HCT116 (cell line): ENCODE measurements at regions not wholly inside any gene's neighbourhood (a gene's known extent, or its start where the extent isn't known, plus 50 kb on each side); places are given as distances from the start of the nearest gene placed in this dataset.

Source experiments
- ATAC-seq: fragments of 200-7000 bp; cut with Tn5 transposase; 2 replicates; pipeline ENCODE4 v1.9.1; 2020; ENCODE audit warnings: mild to moderate bottlenecking, moderate library complexity
- BruUV-seq: library from RNA; stranded (reverse); fragments of 400-500 nt; replicated peaks from 2 replicates; lab custom pipeline; 2021; lab: Mats Ljungman, UMichigan
- CTCF ChIA-PET: fragments of 300-600 bp; sonication (Branson Sonifier 250); formaldehyde crosslinking; loops from one replicate; lab custom pipeline; 2021; ENCODE audit warnings: antibody characterized with exemption; lab: Charles Lee
- POLR2A ChIA-PET: fragments of 300-600, 350-600 bp; sonication (Branson Sonifier 250); formaldehyde crosslinking; loops from one replicate; lab custom pipeline; 2021; ENCODE audit warnings: antibody characterized with exemption; lab: Charles Lee
- RAD21 ChIA-PET, 2 experiments: fragments of 300-600 bp; sonication (Branson Sonifier 250); formaldehyde crosslinking; loops; one replicate each; lab custom pipeline; 2023; ENCODE audit warnings: low total read pairs in 2 of 2; ENCODE audit not compliant: uncharacterized antibody in 2 of 2, unreplicated experiment in 2 of 2, low non-redundant PET in 1 of 2; lab: Charles Lee
- DNase-seq: peaks from one replicate; pipeline ENCODE4 v3.0.0-alpha.2; 2010; ENCODE audit warnings: low read depth, low spot score
- H2AFZ ChIP-seq: fragments of 200-600 bp; shearing (Covaris generic), sonication (generic); 2 replicates; pipeline ENCODE4 v1.6.1; 2017; ENCODE audit warnings: low read depth, mixed run types, mixed read lengths, antibody characterized with exemption, low read length; ENCODE audit not compliant: poor library complexity, severe bottlenecking
- H3K27ac ChIP-seq: 2 replicates; pipeline ENCODE4 v1.5.1; 2012; ENCODE audit warnings: low read depth, low read length
- H3K27me3 ChIP-seq: fragments of 200-600 bp; sonication (generic); 2 replicates; pipeline ENCODE4 v1.6.1; 2016; ENCODE audit warnings: mixed run types, low read length, mixed read lengths; ENCODE audit not compliant: insufficient read depth
- H3K36me3 ChIP-seq, 2 experiments: fragments of 200-500 bp in 1 of 2; fragments of 200-600 bp in 1 of 2; sonication (Bioruptor generic) in 1 of 2; sonication (generic) in 1 of 2; 2 replicates each; pipeline versions ENCODE4 v1.5.1 to v1.6.1; 2014 to 2016; ENCODE audit warnings: low read length in 2 of 2, inconsistent platforms in 1 of 2, mixed read lengths in 1 of 2, mixed run types in 1 of 2; ENCODE audit not compliant: insufficient read depth in 2 of 2, control insufficient read depth in 1 of 2
- H3K4me1 ChIP-seq, 2 experiments: fragments of 200-600 bp in 1 of 2; sonication (generic) in 1 of 2; 2 replicates each; pipeline versions ENCODE4 v1.5.1 to v1.6.1; 2012 to 2017; ENCODE audit warnings: low read length in 2 of 2, inconsistent platforms in 1 of 2, mild to moderate bottlenecking in 1 of 2, mixed read lengths in 1 of 2, mixed run types in 1 of 2, moderate library complexity in 1 of 2; ENCODE audit not compliant: insufficient read depth in 2 of 2, control insufficient read depth in 1 of 2
- H3K4me2 ChIP-seq: fragments of 200-600 bp; sonication (generic); 2 replicates; pipeline ENCODE4 v1.6.1; 2017; ENCODE audit warnings: mixed run types, low read length, mixed read lengths
- H3K4me3 ChIP-seq, 2 experiments: fragments of 200-600 bp in 1 of 2; sonication (generic) in 1 of 2; replicated peaks in 1 of 2; 2 replicates each; pipeline ENCODE4 v1.5.1; 2011 to 2016; ENCODE audit warnings: low read length in 2 of 2, control low read depth in 1 of 2, low read depth in 1 of 2, mild to moderate bottlenecking in 1 of 2, mixed read lengths in 1 of 2, mixed run types in 1 of 2
- H3K79me2 ChIP-seq: fragments of 200-600 bp; sonication (generic); 2 replicates; pipeline ENCODE4 v1.6.1; 2017; ENCODE audit warnings: mild to moderate bottlenecking, mixed run types, low read length, moderate library complexity, mixed read lengths; ENCODE audit not compliant: insufficient read depth
- H3K9ac ChIP-seq: fragments of 200-600 bp; sonication (generic); 2 replicates; pipeline ENCODE4 v1.6.1; 2016; ENCODE audit warnings: low read length, mixed read lengths
- H3K9me2 ChIP-seq: fragments of 200-600 bp; sonication (generic), shearing (Covaris generic); 2 replicates; pipeline ENCODE4 v1.6.1; 2017; ENCODE audit warnings: mixed run types, mild to moderate bottlenecking, moderate library complexity; ENCODE audit not compliant: insufficient read depth
- H3K9me3 ChIP-seq, 2 experiments: fragments of 200-500 bp in 1 of 2; fragments of 200-600 bp in 1 of 2; sonication (Bioruptor generic) in 1 of 2; sonication (generic) in 1 of 2; 2 replicates each; pipeline ENCODE4 v1.6.1; 2014 to 2017; ENCODE audit warnings: low read length in 2 of 2, mixed read lengths in 2 of 2, inconsistent platforms in 1 of 2, low read depth in 1 of 2, mild to moderate bottlenecking in 1 of 2, mixed run types in 1 of 2, moderate library complexity in 1 of 2; ENCODE audit not compliant: control insufficient read depth in 1 of 2, insufficient read depth in 1 of 2
- H4K20me1 ChIP-seq: fragments of 200-600 bp; sonication (generic), shearing (Covaris generic); 2 replicates; pipeline ENCODE4 v1.6.1; 2017; ENCODE audit warnings: mixed run types, mild to moderate bottlenecking, moderate library complexity; ENCODE audit not compliant: insufficient read depth
- CBX3 ChIP-seq: IDR thresholded peaks from 2 replicates; pipeline ENCODE4 v1.6.1; 2012; ENCODE audit warnings: low read depth
- CEBPB ChIP-seq: IDR thresholded peaks from 2 replicates; pipeline ENCODE4 v1.6.1; 2012; ENCODE audit warnings: low read depth
- EGR1 ChIP-seq: IDR thresholded peaks from 2 replicates; pipeline ENCODE4 v1.6.1; 2012; ENCODE audit warnings: low read depth
- ELF1 ChIP-seq: IDR thresholded peaks from 2 replicates; pipeline ENCODE4 v1.6.1; 2012; ENCODE audit warnings: low read depth, borderline replicate concordance
- EZH2 ChIP-seq: fragments of 200-600 bp; sonication (generic); IDR thresholded peaks from 2 replicates; pipeline ENCODE4 v1.6.1; 2017; ENCODE audit warnings: antibody characterized with exemption, mixed run types
- EZH2phosphoT487 ChIP-seq: fragments of 200-600 bp; IDR thresholded peaks from 2 replicates; pipeline ENCODE4 v1.6.1; 2018; ENCODE audit warnings: antibody characterized with exemption, borderline replicate concordance
- FOSL1 ChIP-seq: IDR thresholded peaks from 2 replicates; pipeline ENCODE4 v1.6.1; 2012; ENCODE audit warnings: low read depth
- POLR2A ChIP-seq: IDR thresholded peaks from 2 replicates; pipeline ENCODE4 v1.7.0; 2011; ENCODE audit warnings: borderline replicate concordance; ENCODE audit not compliant: insufficient read depth, insufficient read length; ENCODE audit errors: extremely low read depth
- RAD21 ChIP-seq: IDR thresholded peaks from 2 replicates; pipeline ENCODE4 v1.6.1; 2012; ENCODE audit warnings: low read depth, mild to moderate bottlenecking
- SIN3A ChIP-seq: IDR thresholded peaks from 2 replicates; pipeline ENCODE4 v1.6.1; 2012; ENCODE audit warnings: low read depth
- YY1 ChIP-seq: IDR thresholded peaks from 2 replicates; pipeline ENCODE4 v1.6.1; 2011; ENCODE audit warnings: low read length, low read depth, moderate library complexity, mild to moderate bottlenecking; ENCODE audit not compliant: insufficient replicate concordance; ENCODE audit errors: extremely low read depth
- ZNF274 ChIP-seq: fragments of 200-500 bp; sonication (Bioruptor generic); IDR thresholded peaks from 2 replicates; pipeline ENCODE4 v1.6.1; 2014; ENCODE audit warnings: mild to moderate bottlenecking, low read depth, low read length, inconsistent platforms
- intact Hi-C: fragments of 100-400 bp; cut with micrococcal nuclease; formaldehyde crosslinking; loops from 2 replicates; pipeline ENCODE4 v1.10.0; 2022
- TF ChIP-seq, protein P1 (sequence below): IDR thresholded peaks from 2 replicates; pipeline ENCODE4 v1.6.1; 2012
- TF ChIP-seq, protein P2 (sequence below): IDR thresholded peaks from 2 replicates; pipeline ENCODE4 v1.6.1; 2012; ENCODE audit warnings: low read depth

DNA sequence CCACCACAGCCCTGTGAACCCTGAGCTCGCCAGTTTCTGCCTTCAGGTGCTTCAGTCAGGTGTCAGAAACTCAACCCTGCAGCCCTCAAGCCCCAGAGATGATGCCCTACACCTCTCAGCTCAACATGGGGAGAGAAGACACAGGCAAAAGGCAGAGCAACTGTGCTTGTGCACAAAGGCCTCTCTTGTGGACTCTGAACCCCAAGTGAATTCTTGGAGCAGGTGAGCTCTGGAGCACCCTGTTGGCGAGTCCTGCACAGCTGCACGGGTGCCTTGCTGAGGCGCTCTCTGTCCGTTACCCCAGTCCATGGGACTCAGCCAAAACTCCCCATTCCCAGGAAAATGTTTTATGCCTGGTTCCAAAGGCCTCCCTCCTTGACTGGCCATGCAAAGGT is 197.0 kb downstream of the KLF13 start:
- CTCF ChIA-PET = no interaction called here
- no peak for TF ChIP-seq EGR1
- no peak for TF ChIP-seq YY1
- no peak for TF ChIP-seq SIN3A
- TF ChIP-seq EZH2phosphoT487 = no peak
- no peak for TF ChIP-seq EZH2
- no peak for TF ChIP-seq RAD21
- TF ChIP-seq ZNF274 = no peak
- TF ChIP-seq FOSL1 = no peak
- no peak for TF ChIP-seq CBX3
- TF ChIP-seq, protein P1, sequence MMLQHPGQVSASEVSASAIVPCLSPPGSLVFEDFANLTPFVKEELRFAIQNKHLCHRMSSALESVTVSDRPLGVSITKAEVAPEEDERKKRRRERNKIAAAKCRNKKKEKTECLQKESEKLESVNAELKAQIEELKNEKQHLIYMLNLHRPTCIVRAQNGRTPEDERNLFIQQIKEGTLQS = no peak
- TF ChIP-seq, protein P2, sequence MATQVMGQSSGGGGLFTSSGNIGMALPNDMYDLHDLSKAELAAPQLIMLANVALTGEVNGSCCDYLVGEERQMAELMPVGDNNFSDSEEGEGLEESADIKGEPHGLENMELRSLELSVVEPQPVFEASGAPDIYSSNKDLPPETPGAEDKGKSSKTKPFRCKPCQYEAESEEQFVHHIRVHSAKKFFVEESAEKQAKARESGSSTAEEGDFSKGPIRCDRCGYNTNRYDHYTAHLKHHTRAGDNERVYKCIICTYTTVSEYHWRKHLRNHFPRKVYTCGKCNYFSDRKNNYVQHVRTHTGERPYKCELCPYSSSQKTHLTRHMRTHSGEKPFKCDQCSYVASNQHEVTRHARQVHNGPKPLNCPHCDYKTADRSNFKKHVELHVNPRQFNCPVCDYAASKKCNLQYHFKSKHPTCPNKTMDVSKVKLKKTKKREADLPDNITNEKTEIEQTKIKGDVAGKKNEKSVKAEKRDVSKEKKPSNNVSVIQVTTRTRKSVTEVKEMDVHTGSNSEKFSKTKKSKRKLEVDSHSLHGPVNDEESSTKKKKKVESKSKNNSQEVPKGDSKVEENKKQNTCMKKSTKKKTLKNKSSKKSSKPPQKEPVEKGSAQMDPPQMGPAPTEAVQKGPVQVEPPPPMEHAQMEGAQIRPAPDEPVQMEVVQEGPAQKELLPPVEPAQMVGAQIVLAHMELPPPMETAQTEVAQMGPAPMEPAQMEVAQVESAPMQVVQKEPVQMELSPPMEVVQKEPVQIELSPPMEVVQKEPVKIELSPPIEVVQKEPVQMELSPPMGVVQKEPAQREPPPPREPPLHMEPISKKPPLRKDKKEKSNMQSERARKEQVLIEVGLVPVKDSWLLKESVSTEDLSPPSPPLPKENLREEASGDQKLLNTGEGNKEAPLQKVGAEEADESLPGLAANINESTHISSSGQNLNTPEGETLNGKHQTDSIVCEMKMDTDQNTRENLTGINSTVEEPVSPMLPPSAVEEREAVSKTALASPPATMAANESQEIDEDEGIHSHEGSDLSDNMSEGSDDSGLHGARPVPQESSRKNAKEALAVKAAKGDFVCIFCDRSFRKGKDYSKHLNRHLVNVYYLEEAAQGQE = no peak
- TF ChIP-seq ELF1 = no peak
- TF ChIP-seq CEBPB = no peak
- no peak for TF ChIP-seq POLR2A
- TF ChIP-seq, all 23 proteins: peak for 0

More for the DNA sequence above, 197.0 kb downstream of the KLF13 start:
- Histone ChIP-seq H3K4me2 (no peak overlapping the region), H4K20me1 (no peaks in the 10 kb centered on the region), H3K4me1 (no peaks in the 10 kb centered on the region), H3K79me2 (no peaks in the 10 kb centered on the region), H2AFZ (no peak overlapping the region), H3K9ac (no peak overlapping the region), H3K9me3 (no peaks in the 10 kb centered on the region), H3K36me3 (no peaks in the 10 kb centered on the region), H3K27ac (no peak overlapping the region), H3K9me2 (no peaks in the 10 kb centered on the region), H3K27me3 (no peaks in the 10 kb centered on the region), H3K4me3 (no peak overlapping the region)
- BruUV-seq = no TSS peak
- ATAC-seq (no peak), DNase-seq (no peak)
- intact Hi-C loops = no loop called here
- POLR2A ChIA-PET = no interaction called here
- RAD21 ChIA-PET = interaction anchor here in 1 of 2 experiments (0.5 kb wide), 1 partner anchor 101 kb away, joined by 3 read pairs; no protein-coding TSS in a partner anchor
